ENCODE measurements at regions not wholly inside any gene's neighbourhood (a gene's known extent, or its start where the extent isn't known, plus 50 kb on each side); places are given as distances from the start of the nearest gene placed in this dataset.

GRCh38 chr4:90071289-90072235, 55.6 kb upstream of the CCSER1 start:
- TF ChIP-seq CTCF (conservative IDR thresholded peaks at IDR 0.05 in 1 of 2, IDR thresholded peaks at IDR 0.05 in 1 of 2; ENCODE audit: extremely low read depth in 1 of 2, insufficient read depth in 1 of 2, low read depth in 1 of 2, low read length in 2 of 2) (no peak), EZH2 (IDR thresholded peaks at IDR 0.05; ENCODE audit: borderline replicate concordance, low read length) (no peak)
